Mesothelial cell of epicardium (in vitro differentiated cells): ENCODE measurements at regions not wholly inside any gene's neighbourhood (a gene's known extent, or its start where the extent isn't known, plus 50 kb on each side); places are given as distances from the start of the nearest gene placed in this dataset.

ENCODE experiments used
- DNase-seq, 2 experiments: peaks; one replicate each; pipeline ENCODE4 v3.0.0; 2021; ENCODE audit warnings: low spot score in 2 of 2; ENCODE audit not compliant: unreplicated experiment in 2 of 2
- H3K27ac Mint-ChIP-seq: 2 replicates; pipeline ENCODE4 v1.8.0; 2021; ENCODE audit warnings: mixed read lengths
- H3K27me3 Mint-ChIP-seq: 2 replicates; pipeline ENCODE4 v1.8.0; 2021; ENCODE audit warnings: low read depth, mixed read lengths
- H3K36me3 Mint-ChIP-seq: 2 replicates; pipeline ENCODE4 v1.8.0; 2021; ENCODE audit warnings: mixed read lengths
- H3K4me1 Mint-ChIP-seq: 2 replicates; pipeline ENCODE4 v1.8.0; 2021; ENCODE audit warnings: mixed read lengths
- H3K4me3 Mint-ChIP-seq: 2 replicates; pipeline ENCODE4 v1.8.0; 2021; ENCODE audit warnings: mild to moderate bottlenecking, moderate library complexity, mixed read lengths
- H3K9me3 Mint-ChIP-seq: 2 replicates; pipeline ENCODE4 v1.8.0; 2021; ENCODE audit warnings: mixed read lengths
- TF ChIP-seq, protein P1 (sequence below): fragments of 200-600 bp; sonication (generic); IDR thresholded peaks from one replicate; pipeline ENCODE4 v1.5.0; 2021; ENCODE audit warnings: antibody characterized with exemption; ENCODE audit not compliant: unreplicated experiment

DNA sequence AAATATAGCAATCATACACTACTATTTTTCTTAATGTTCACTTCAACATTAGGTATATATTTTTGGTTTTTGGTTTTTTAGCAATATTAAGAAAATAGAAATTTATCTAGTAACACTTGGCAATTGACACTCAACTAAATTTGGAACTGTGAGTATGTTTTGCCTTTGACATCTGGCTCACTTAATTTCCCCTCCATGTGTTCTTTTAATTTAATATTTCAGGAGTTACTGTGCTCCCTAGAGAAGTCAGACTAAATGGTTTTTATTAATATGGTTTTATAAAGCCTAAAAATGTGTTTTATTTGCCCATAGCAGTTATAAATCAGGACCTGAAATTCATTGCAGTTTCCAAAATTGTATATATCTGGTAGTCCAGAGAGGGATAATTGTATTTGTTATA lies 175.3 kb upstream of the AVPR1A start:
- Mint-ChIP-seq H3K36me3 (no peaks in the 10 kb centered on the region), H3K27me3 (peaks cover 17% of the 10 kb centered on the region), H3K4me1 (no peaks in the 10 kb centered on the region), H3K4me3 (no peak overlapping the region), H3K27ac (no peak overlapping the region), H3K9me3 (peaks cover under 1% of the 10 kb centered on the region)
- TF ChIP-seq, protein P1, sequence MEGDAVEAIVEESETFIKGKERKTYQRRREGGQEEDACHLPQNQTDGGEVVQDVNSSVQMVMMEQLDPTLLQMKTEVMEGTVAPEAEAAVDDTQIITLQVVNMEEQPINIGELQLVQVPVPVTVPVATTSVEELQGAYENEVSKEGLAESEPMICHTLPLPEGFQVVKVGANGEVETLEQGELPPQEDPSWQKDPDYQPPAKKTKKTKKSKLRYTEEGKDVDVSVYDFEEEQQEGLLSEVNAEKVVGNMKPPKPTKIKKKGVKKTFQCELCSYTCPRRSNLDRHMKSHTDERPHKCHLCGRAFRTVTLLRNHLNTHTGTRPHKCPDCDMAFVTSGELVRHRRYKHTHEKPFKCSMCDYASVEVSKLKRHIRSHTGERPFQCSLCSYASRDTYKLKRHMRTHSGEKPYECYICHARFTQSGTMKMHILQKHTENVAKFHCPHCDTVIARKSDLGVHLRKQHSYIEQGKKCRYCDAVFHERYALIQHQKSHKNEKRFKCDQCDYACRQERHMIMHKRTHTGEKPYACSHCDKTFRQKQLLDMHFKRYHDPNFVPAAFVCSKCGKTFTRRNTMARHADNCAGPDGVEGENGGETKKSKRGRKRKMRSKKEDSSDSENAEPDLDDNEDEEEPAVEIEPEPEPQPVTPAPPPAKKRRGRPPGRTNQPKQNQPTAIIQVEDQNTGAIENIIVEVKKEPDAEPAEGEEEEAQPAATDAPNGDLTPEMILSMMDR, result no peak
- no peak for DNase-seq

DNA sequence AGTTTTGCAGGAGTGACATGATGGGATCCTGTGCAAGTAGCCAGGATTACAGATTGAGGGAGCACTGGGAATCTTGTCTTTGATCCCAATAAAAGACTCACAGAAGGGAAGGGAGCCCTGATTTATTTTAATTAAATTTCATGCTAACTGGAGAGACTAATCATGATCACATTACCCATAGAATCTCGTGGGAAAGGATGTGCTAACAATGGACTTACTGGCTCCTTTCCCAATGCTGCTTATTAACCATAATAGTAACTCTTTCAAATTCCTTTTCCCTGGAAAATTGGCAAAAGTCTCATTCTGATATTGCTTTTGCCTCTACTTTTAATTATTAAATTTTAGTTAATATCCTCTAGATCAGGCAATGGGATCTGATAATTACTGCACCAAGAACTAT lies 174.8 kb upstream of the AVPR1A start:
- H3K27ac Mint-ChIP-seq, result no peak overlapping the region
- no peaks in the 10 kb centered on the region for H3K4me1 Mint-ChIP-seq
- no peaks in the 10 kb centered on the region for H3K36me3 Mint-ChIP-seq
- H3K27me3 Mint-ChIP-seq, result peaks cover 17% of the 10 kb centered on the region
- no peak for DNase-seq
- H3K4me3 Mint-ChIP-seq, result no peak overlapping the region
- no peaks in the 10 kb centered on the region for H3K9me3 Mint-ChIP-seq
- TF ChIP-seq, protein P1, result no peak

DNA sequence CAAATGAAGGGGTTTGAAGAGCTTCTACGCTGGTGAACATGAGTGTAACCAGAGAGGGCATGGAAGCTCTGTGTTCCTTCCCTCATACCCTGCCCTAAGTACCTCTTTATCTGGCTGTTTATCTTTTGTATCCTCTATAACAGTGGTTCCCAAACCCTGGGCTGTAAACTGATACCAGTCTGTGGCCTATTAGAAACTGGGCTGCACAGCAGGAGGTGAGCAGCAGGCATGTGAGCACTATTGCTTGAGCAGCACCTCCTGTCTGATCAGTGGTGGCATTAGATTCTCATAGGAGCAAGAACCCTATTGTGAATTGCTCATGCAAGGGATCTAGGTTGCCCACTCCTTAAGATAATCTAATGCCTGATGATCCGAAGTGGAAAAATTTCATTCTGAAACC lies 172.9 kb upstream of the AVPR1A start:
- TF ChIP-seq, protein P1, result no peak
- H3K4me3 Mint-ChIP-seq, result no peak overlapping the region
- no peak for DNase-seq
- no peak overlapping the region for H3K27ac Mint-ChIP-seq
- peaks cover 3% of the 10 kb centered on the region for H3K9me3 Mint-ChIP-seq
- no peaks in the 10 kb centered on the region for H3K4me1 Mint-ChIP-seq
- H3K36me3 Mint-ChIP-seq, result no peaks in the 10 kb centered on the region
- H3K27me3 Mint-ChIP-seq, result peaks cover 19% of the 10 kb centered on the region

DNA sequence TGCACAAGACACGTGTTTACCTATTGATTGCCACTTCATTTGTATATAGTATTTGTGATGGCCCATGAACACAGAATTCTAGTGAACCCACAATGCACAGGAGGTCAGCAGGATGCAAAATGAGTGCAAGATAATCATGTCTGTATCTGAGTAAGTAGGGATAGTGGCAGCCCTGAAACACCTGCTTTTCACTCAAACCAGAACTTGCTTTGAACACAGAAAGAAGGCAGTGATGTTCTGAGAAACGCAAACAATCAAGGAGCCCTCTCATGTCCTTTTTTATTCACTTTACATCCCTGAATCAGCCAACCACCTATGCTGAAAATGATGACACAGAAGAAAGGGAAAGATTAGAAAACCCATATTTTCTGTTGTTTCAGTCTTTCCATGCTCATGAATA lies 170.4 kb upstream of the AVPR1A start:
- Mint-ChIP-seq H3K9me3 (peaks cover 9% of the 10 kb centered on the region), H3K4me3 (no peak overlapping the region), H3K27ac (no peak overlapping the region), H3K4me1 (no peaks in the 10 kb centered on the region), H3K36me3 (no peaks in the 10 kb centered on the region), H3K27me3 (peaks cover 19% of the 10 kb centered on the region)
- TF ChIP-seq, protein P1, result no peak
- no peak for DNase-seq

DNA sequence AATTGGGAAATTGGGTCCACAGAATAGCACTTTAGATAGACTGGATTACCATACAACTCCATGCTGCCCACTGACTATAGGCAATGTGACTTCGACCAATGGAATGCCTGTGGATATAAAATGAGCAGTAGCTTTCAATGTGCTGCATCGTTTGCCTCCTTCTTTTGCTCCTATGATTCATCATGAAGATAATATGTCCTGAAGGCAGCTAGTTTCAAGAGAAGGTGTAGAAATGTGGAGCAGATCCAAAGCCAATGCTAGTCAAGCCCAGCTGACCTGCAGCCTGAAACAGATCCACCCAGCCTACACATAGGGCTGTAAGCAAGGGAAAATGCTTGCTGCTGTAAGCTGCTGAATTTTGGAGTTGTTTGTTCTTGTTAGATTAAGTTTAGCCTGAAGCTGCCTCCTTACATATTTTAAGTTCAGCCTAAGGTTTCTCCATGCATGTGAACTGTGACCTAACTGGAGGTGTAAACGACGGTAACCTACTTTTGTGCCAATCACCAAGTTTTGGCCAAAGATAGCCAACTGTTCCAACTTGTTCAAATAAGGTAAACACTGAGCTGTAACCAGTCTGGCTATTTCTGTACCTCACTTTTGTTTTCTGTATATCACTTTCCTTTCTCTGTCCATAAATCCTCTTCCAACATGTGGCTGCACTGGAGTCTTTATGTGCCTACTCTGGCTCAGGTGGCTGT lies 169.1 kb upstream of the AVPR1A start:
- no peaks in the 10 kb centered on the region for H3K4me1 Mint-ChIP-seq
- H3K9me3 Mint-ChIP-seq, result peaks cover 9% of the 10 kb centered on the region
- no peak overlapping the region for H3K27ac Mint-ChIP-seq
- no peaks in the 10 kb centered on the region for H3K36me3 Mint-ChIP-seq
- H3K4me3 Mint-ChIP-seq, result no peak overlapping the region
- peaks cover 18% of the 10 kb centered on the region for H3K27me3 Mint-ChIP-seq
- DNase-seq, result no peak
- TF ChIP-seq, protein P1, result no peak
